ENCODE measurements at regions not wholly inside any gene's neighbourhood (a gene's known extent, or its start where the extent isn't known, plus 50 kb on each side); places are given as distances from the start of the nearest gene placed in this dataset.

DNA sequence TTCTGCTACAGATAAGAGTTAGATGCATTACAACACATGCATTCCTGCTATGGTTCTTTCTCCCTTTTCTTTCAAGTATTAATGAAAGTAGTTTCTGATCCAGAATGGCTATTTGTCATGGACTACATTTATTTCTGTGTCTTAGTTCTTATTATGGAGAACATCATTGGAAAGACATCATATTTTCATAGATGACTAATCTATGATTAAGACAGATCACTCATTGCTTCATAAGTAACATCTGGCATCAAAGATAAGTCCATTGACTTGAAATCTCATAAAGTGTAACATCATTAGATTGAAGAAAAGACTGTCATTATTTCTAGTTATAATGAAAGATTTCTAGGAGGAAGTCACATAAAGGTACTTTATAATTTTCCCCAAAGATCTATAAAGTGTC is 366.7 kb downstream of the NSUN3 start:
- DNase-seq (ENCODE audit: low spot score): no peak
- POLR2A ChIA-PET (ENCODE audit: low non-redundant PET): no interaction called here
- Histone ChIP-seq H3K36me3 (ENCODE audit: insufficient read depth, low read length, poor library complexity, severe bottlenecking) (no peaks in the 10 kb centered on the region), H3K4me1 (ENCODE audit: insufficient read depth, low read length, poor library complexity, severe bottlenecking) (no peaks in the 10 kb centered on the region), H3K4me3 (ENCODE audit: low read depth, low read length, poor library complexity, severe bottlenecking) (no peak overlapping the region), H3K27me3 (replicated peaks; ENCODE audit: insufficient read depth, low read depth, low read length, poor library complexity) (no peaks in the 10 kb centered on the region), H3K27ac (ENCODE audit: low read depth, low read length, poor library complexity, severe bottlenecking) (no peak overlapping the region), H3K9me3 (ENCODE audit: low read depth, low read length, poor library complexity, severe bottlenecking) (no peaks in the 10 kb centered on the region)
- intact Hi-C loops (cut with micrococcal nuclease; ENCODE audit: unreplicated experiment): no loop called here
- TF ChIP-seq EZH2 (IDR thresholded peaks at IDR 0.05; ENCODE audit: borderline replicate concordance, low read depth, low read length, poor library complexity, severe bottlenecking): no peak
- TF ChIP-seq, protein P1, sequence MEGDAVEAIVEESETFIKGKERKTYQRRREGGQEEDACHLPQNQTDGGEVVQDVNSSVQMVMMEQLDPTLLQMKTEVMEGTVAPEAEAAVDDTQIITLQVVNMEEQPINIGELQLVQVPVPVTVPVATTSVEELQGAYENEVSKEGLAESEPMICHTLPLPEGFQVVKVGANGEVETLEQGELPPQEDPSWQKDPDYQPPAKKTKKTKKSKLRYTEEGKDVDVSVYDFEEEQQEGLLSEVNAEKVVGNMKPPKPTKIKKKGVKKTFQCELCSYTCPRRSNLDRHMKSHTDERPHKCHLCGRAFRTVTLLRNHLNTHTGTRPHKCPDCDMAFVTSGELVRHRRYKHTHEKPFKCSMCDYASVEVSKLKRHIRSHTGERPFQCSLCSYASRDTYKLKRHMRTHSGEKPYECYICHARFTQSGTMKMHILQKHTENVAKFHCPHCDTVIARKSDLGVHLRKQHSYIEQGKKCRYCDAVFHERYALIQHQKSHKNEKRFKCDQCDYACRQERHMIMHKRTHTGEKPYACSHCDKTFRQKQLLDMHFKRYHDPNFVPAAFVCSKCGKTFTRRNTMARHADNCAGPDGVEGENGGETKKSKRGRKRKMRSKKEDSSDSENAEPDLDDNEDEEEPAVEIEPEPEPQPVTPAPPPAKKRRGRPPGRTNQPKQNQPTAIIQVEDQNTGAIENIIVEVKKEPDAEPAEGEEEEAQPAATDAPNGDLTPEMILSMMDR (conservative IDR thresholded peaks at IDR 0.05; ENCODE audit: low read depth, low read length): no peak
- no TSS peak for BruUV-seq (replicated peaks)
- CTCF ChIA-PET: no interaction called here

DNA sequence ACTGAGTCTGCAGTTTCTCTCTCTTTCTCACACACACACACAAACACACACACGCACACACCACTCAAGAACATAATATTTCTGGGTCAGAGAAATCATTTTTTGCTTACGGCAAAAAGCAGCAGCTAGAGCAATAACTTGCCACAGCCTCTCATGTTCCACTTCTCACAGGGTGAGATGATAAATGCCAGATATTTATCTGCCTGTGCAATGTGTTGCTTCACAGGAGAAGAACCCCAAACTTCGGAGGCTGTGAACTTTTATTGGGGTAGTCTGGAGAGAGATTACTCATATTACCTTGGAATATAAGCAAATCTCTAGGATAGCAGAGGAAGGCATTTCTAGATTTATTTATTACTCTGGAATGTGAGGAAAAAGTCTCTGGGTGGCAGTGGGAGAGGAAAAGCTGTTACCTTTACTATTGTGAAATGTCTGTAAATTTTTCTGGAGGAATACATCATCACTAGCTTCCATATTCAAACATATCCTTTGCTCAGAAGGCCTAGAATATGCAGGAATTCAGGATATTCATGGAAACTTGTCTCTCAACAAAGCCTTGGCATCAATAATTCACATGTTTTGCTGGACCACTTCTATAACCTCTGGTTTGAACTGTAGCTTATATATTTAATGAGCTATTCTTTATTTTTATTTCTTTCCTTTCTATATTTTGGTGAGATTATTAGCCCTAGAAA is 369.2 kb downstream of the NSUN3 start:
- intact Hi-C loops (cut with micrococcal nuclease; ENCODE audit: unreplicated experiment): loop anchor here (10.0 kb wide), 1 partner anchor 63 kb away; no protein-coding TSS in a partner anchor
- BruUV-seq (replicated peaks): no TSS peak
- ChIA-PET POLR2A (ENCODE audit: low non-redundant PET) (no interaction called here), CTCF (no interaction called here)
- no peak for DNase-seq (ENCODE audit: low spot score)
- H3K9me3 ChIP-seq (ENCODE audit: low read depth, low read length, poor library complexity, severe bottlenecking): no peaks in the 10 kb centered on the region
- no peaks in the 10 kb centered on the region for H3K36me3 ChIP-seq (ENCODE audit: insufficient read depth, low read length, poor library complexity, severe bottlenecking)
- no peaks in the 10 kb centered on the region for H3K27me3 ChIP-seq (replicated peaks; ENCODE audit: insufficient read depth, low read depth, low read length, poor library complexity)
- H3K27ac ChIP-seq (ENCODE audit: low read depth, low read length, poor library complexity, severe bottlenecking): no peak overlapping the region
- no peaks in the 10 kb centered on the region for H3K4me1 ChIP-seq (ENCODE audit: insufficient read depth, low read length, poor library complexity, severe bottlenecking)
- TF ChIP-seq, protein P1 (conservative IDR thresholded peaks at IDR 0.05; ENCODE audit: low read depth, low read length): no peak
- TF ChIP-seq EZH2 (IDR thresholded peaks at IDR 0.05; ENCODE audit: borderline replicate concordance, low read depth, low read length, poor library complexity, severe bottlenecking): no peak
- no peak overlapping the region for H3K4me3 ChIP-seq (ENCODE audit: low read depth, low read length, poor library complexity, severe bottlenecking)

DNA sequence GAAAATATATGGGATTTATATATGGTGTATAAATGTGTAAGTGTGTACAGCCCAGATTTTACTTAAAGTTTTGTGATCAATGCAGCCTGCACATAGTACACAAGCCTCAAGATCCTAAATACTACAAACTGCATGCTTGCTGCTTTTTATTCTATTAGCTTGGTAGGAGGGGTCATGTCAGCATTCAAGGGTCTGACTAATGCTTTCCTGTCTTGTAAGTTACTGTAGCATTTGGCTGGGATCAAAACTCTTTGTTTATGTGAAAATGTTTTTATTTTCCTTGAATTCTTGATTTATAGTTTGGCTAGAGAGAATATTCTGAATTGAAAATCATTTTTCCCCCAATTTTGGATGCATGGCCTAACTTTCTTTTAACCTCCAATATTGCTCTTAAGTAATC is 370.9 kb downstream of the NSUN3 start:
- intact Hi-C loops (cut with micrococcal nuclease; ENCODE audit: unreplicated experiment): loop anchor here (10.0 kb wide), 1 partner anchor 61 kb away; no protein-coding TSS in a partner anchor
- CTCF ChIA-PET: no interaction called here
- no peaks in the 10 kb centered on the region for H3K4me1 ChIP-seq (ENCODE audit: insufficient read depth, low read length, poor library complexity, severe bottlenecking)
- DNase-seq (ENCODE audit: low spot score): no peak
- no peaks in the 10 kb centered on the region for H3K27me3 ChIP-seq (replicated peaks; ENCODE audit: insufficient read depth, low read depth, low read length, poor library complexity)
- no peaks in the 10 kb centered on the region for H3K36me3 ChIP-seq (ENCODE audit: insufficient read depth, low read length, poor library complexity, severe bottlenecking)
- POLR2A ChIA-PET (ENCODE audit: low non-redundant PET): no interaction called here
- no peaks in the 10 kb centered on the region for H3K9me3 ChIP-seq (ENCODE audit: low read depth, low read length, poor library complexity, severe bottlenecking)
- BruUV-seq (replicated peaks): no TSS peak
- no peak for TF ChIP-seq EZH2 (IDR thresholded peaks at IDR 0.05; ENCODE audit: borderline replicate concordance, low read depth, low read length, poor library complexity, severe bottlenecking)
- TF ChIP-seq, protein P1 (conservative IDR thresholded peaks at IDR 0.05; ENCODE audit: low read depth, low read length): no peak
- no peak overlapping the region for H3K4me3 ChIP-seq (ENCODE audit: low read depth, low read length, poor library complexity, severe bottlenecking)
- H3K27ac ChIP-seq (ENCODE audit: low read depth, low read length, poor library complexity, severe bottlenecking): no peak overlapping the region

All from A673 (cell line).